Stimulated activated CD8-positive, alpha-beta memory T cell treated with anti-CD3 and anti-CD28 coated beads, Interleukin-12 subunit alpha, Interleukin-12 subunit beta, amount 100 ng/mL, for 4 hours (primary cell): ENCODE measurements at regions not wholly inside any gene's neighbourhood (a gene's known extent, or its start where the extent isn't known, plus 50 kb on each side); places are given as distances from the start of the nearest gene placed in this dataset.
"Not testable (repeated sequence)": the region's sequence is repeated elsewhere in the genome, so short reads cannot be mapped to it uniquely, and the experiment has no call there.

ENCODE experiments used
- DNase-seq: peaks from one replicate; pipeline ENCODE4 v3.0.0-alpha.2; 2020; ENCODE audit warnings: low read depth

DNA sequence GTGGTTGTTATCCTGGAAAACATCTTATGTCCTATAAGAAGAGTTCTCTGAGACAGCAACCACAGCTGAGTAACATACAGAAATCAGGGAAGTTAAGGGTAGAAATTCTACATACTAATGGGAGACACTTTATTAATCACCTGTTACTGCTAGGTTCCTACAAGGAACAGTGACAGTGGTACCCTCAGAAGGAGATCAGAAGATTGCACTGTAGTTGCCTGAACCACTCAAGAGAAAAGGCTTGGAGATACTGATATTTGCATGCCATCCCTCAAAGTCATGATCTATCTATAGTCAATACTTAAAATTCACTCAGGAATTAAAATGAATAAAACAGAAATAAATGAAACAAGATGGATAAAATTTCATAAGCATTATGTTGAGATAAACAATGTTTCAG lies 136.0 kb downstream of the LMLN start:
- DNase-seq, result no peak

DNA sequence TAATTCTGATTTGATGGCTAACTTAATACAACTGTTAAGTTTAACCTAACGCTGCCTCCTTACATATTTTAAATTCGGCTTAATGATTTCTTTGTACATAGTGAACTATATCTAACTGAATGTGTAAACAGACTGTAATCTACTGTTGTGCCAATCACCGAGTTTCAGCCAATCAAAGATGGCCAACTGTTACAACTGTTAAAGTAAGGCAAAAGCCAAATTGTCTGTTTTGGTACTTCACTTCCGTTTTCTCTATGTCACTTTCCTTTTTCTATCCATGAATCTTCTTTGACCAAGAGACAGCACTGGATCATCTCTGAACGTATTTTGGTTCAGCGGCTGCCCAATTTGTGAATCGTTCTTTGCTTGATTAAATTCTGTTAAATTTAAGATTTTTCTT lies 137.0 kb downstream of the LMLN start:
- DNase-seq, result no peak

DNA sequence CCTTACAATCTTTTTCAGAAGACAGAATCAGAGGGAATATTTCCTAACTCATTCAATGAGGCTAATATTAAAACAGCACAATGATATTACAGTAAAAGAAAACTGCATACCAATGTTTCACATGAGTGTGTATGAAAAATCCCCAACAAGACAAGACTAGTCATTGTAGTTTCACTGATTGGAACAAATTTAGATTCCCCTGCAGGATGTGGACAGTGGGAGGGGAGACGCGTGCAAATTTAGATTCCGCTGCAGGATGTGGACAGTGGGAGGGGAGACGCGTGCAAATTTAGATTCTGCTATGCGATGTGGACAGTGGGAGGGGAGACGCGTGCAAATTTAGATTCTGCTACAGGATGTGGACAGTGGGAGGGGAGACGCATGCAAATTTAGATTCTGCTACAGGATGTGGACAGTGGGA lies 138.7 kb downstream of the LMLN start:
- DNase-seq, result not testable (repeated sequence)

- DNase-seq, result not testable (repeated sequence)
These were observed 143.1 kb downstream of the LMLN start for GRCh38 chr3:198103070-198103469.

GRCh38 chr3:198106265-198106664 lies 146.2 kb downstream of the LMLN start:
- no peak for DNase-seq

DNA sequence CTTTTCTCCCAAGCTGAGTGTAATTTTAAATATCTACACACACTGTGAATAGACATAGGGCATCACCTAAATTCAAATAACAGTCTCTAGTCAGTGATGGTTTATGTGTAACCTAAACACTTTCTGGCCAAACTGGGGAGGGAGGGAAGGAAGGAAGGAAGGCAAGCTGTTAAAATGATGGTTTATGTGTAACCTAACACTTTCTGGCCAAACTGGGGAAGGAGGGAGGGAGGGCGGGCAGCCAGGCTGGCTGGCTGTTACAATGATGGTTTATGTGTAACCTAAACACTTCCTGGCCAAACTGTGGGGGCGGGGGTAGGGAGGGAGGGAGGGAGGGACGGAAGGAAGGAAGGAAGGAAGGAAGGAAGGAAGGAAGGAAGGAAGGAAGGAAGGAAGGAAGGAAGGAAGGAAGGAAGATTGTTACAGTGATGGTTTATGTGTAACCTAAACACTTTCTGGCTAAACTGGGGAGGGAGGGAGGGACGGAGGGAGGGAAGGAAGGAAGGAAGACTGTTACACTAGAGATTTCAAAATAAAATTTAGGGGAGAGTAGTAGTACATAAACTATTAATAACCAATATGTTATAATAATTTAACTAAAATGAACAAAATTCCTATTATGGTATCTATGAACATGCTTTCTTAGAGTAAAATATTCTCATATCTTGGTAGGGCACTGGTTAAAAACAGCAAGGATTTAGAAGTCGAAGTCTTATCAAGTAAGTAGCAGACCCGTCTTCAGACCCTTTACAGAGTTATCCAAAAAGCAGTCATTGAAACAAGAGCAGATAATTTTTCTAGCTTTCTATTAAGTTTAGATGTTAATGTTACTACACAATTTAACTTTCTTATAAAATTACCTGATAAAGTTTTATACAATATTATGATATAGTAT lies 148.1 kb downstream of the LMLN start:
- no peak for DNase-seq

- DNase-seq, result no peak
These were observed 149.9 kb downstream of the LMLN start for GRCh38 chr3:198109883-198110282.

DNA sequence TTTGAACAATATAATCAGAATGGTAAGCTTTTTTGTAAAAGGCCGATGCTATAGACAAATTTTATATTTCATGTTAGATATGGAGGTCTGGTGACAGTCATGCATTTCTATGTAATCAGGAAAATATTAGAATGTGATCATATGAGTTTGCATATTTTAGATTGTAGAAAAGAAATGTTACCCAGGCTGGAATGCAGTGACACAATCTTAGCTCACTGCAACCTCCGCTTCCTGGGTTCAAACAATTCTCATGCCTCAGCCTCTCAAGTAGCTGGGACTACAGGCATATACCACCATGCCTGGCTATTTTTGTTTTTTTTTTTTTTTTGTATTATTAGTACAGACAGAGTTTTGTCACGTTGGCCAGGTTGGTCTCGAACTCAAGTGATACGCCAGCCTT lies 152.0 kb downstream of the LMLN start:
- no peak for DNase-seq

DNA sequence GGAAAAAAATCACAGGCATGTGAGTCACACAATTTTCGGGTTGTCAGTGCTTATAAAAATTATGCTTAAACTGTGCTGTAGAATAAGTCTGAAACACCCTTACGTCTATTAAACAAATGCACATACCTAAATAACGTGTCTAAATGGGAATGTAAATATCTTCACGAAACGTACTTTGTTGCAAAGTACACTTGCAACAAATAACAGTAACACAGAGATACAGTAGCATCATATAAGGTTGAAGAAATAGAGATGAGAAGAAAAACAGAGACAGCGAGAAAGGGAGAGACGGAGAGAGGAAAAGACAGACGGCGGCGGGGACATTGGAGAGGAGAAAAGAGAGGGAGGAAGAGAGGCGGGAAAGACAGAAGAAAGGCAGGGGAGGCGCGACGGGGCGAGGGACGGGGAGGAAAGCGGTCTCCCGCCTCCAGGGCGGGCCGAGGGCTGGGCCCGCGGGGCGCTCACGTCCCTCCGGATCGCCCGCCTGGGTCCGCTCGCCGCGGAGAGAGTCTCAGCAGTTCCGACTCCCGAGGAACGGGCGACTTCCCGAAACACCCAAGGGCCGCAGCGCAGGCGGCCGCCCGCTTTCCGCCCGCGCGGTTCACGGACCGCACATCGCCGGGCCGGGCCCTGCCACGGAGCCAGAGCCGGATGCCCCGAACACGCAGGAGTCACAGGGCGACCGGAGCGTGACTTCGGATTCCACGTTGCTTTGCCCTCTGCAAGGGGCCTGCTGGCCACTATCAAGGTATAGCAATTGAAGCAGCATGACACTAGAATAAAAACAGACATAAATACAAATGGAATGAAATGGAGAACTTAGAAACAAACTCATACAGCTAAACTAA lies 153.4 kb downstream of the LMLN start:
- no peak for DNase-seq

- not testable (repeated sequence) for DNase-seq
These were observed 154.5 kb downstream of the LMLN start for GRCh38 chr3:198114516-198114915.

DNA sequence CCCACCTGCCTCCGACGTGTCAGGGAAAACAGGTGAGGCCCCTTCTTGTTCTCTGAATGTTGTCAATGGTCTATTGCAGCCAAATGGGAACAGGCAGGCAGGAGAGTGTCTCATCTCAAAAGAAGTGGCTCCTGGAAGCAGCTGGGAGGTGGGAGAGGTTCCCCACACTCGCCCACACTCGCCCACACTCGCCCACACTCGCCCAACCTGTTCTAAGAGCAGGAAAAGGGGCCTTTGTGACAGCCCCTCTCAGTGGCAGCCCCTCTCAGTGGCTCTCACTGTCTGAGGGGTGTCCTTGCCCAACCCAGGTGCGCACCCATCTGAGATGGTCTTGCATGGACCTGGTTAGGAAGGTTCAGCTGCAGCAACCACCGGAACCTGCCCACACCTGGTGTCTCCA lies 162.2 kb downstream of the LMLN start:
- DNase-seq, result not testable (repeated sequence)

DNA sequence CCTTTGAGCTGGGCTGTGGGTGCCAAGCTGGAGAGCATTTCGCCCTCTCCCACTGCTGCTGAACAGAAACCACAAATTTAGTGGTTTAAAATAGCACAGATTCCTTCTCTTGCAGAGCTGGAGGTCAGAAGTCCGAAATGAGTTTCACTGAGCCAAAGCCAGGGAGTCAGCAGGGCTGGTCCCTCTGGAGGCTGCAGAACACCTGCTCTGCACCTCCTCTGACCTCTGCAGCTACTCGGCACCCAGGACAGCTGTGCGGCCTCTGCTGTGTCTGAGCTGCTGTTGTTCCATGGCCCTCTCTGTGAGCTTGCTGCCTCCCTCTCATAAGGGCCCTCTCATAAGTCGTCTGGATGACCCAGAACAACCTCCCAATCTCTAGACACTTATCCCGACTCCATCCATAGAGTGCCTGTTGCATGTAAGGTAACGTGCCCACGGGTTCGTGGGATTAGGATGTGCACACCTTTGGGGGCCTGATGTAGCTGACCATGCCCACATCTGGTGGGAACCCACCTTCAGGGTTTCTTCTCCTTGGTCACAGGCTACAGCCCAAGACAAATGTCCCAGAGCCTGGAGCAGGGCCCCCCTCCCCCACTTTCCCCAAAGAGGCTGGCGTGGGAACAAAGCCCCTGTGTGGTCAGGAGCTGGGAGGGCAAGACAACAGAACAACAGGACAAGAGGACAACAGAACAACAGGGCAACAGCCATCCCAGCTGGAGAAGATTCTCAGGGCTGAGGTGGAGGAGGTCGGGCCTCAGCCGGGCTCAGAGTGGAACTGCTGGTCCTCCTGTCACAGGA lies 177.2 kb downstream of the LMLN start:
- DNase-seq, result not testable (repeated sequence)

GRCh38 chr3:198138205-198138604 lies 178.2 kb downstream of the LMLN start:
- DNase-seq, result not testable (repeated sequence)

- DNase-seq, result not testable (repeated sequence)
These were observed 179.0 kb downstream of the LMLN start for GRCh38 chr3:198139037-198139436.

- DNase-seq, result not testable (repeated sequence)
These were observed 179.6 kb downstream of the LMLN start for GRCh38 chr3:198139513-198140167.

- not testable (repeated sequence) for DNase-seq
These were observed 183.5 kb downstream of the LMLN start for GRCh38 chr3:198143300-198144137.

- not testable (repeated sequence) for DNase-seq
These were observed 185.3 kb downstream of the LMLN start for GRCh38 chr3:198145231-198145784.

DNA sequence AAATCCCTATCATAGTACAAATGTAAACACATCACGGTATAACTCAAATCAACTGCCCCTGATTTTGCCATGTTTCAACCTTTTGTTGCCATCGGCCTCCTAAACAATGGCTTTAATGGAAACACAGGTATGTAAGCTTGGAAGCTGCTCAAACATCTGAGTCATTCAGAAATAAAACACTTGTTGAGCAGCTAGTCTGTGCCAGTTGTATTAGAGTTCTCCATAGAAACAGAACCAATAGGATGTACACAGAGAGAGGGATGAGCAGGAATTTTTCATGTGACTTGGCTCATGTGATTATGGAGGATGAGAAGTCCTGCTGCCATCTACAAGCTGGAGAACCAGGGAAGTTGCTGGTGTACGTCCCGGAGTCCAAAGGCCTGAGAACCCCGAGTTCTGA lies 186.1 kb downstream of the LMLN start:
- DNase-seq, result not testable (repeated sequence)

- not testable (repeated sequence) for DNase-seq
These were observed 186.6 kb downstream of the LMLN start for GRCh38 chr3:198146559-198147164.

- not testable (repeated sequence) for DNase-seq
These were observed 187.2 kb downstream of the LMLN start for GRCh38 chr3:198147213-198147612.
